GM12892 (cell line): ENCODE measurements at regions not wholly inside any gene's neighbourhood (a gene's known extent, or its start where the extent isn't known, plus 50 kb on each side); places are given as distances from the start of the nearest gene placed in this dataset.

Experiments used
- POLR2A ChIP-seq: IDR thresholded peaks from 2 replicates; pipeline ENCODE4 v1.6.1; 2011; ENCODE audit warnings: low read depth, low read length, control low read depth
- POLR2AphosphoS5 ChIP-seq: IDR thresholded peaks from 2 replicates; pipeline ENCODE4 v1.6.1; 2011; ENCODE audit warnings: low read depth, low read length, control low read depth

DNA sequence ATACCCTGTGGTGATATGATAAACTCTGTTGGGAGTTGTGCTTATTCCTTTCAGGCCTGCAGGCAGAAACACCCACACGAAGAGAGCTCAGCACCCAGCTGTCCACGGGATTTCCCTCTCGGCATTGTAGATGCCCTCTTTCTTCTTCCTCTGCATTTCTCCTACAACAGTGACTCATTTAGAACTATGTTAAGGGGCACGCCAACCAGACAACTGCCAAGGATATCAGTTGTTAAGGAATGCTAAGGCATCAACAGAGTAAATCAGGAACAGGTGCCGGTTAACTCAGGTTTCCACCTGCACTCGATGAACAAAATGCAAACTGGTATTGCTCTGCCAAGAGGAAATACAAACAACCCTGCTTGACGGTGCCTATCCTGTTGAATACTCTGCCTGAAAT lies 270.0 kb upstream of the PEX5L start:
- no peak for TF ChIP-seq POLR2A
- TF ChIP-seq POLR2AphosphoS5 = no peak
